HG03066 (cell line): ENCODE measurements at regions not wholly inside any gene's neighbourhood (a gene's known extent, or its start where the extent isn't known, plus 50 kb on each side); places are given as distances from the start of the nearest gene placed in this dataset.

Experiments used
- ATAC-seq: cut with Tn5 transposase; IDR thresholded peaks from one replicate; pipeline ENCODE4 v1.9.1; 2021; ENCODE audit warnings: low read depth; ENCODE audit not compliant: unreplicated experiment

GRCh38 chr10:94085766-94086437 is 92.2 kb downstream of the PLCE1 start:
- no peak for ATAC-seq

- no peak for ATAC-seq
Observed at GRCh38 chr10:94088926-94089381, 95.2 kb downstream of the PLCE1 start.

- ATAC-seq = no peak
Observed at GRCh38 chr10:94091649-94092048, 97.9 kb downstream of the PLCE1 start.

GRCh38 chr10:94092848-94093247 is 99.1 kb downstream of the PLCE1 start:
- no peak for ATAC-seq

GRCh38 chr10:94093286-94093905 is 99.7 kb downstream of the PLCE1 start:
- no peak for ATAC-seq

GRCh38 chr10:94094540-94094939 is 100.8 kb downstream of the PLCE1 start:
- no peak for ATAC-seq

- ATAC-seq = no peak
Observed at GRCh38 chr10:94097656-94098055, 103.9 kb downstream of the PLCE1 start.

GRCh38 chr10:94098896-94099295 is 105.2 kb downstream of the PLCE1 start:
- ATAC-seq = no peak

GRCh38 chr10:94101894-94102293 is 108.2 kb downstream of the PLCE1 start:
- ATAC-seq = no peak

- no peak for ATAC-seq
Observed at GRCh38 chr10:94102436-94102835, 108.7 kb downstream of the PLCE1 start.

GRCh38 chr10:94103192-94103591 is 109.5 kb downstream of the PLCE1 start:
- no peak for ATAC-seq

GRCh38 chr10:94103801-94104221 is 110.1 kb downstream of the PLCE1 start:
- ATAC-seq = no peak

- no peak for ATAC-seq
Observed at GRCh38 chr10:94104316-94105000, 110.7 kb downstream of the PLCE1 start.

GRCh38 chr10:94105226-94105625 is 111.5 kb downstream of the PLCE1 start:
- no peak for ATAC-seq

GRCh38 chr10:94107191-94107590 is 113.5 kb downstream of the PLCE1 start:
- ATAC-seq = no peak

- no peak for ATAC-seq
Observed at GRCh38 chr10:94108200-94108599, 114.5 kb downstream of the PLCE1 start.

- no peak for ATAC-seq
Observed at GRCh38 chr10:94111367-94111766, 117.6 kb downstream of the PLCE1 start.

- no peak for ATAC-seq
Observed at GRCh38 chr10:94112321-94112720, 118.6 kb downstream of the PLCE1 start.

GRCh38 chr10:94115725-94116124 is 122.0 kb downstream of the PLCE1 start:
- no peak for ATAC-seq

- no peak for ATAC-seq
Observed at GRCh38 chr10:94116848-94117247, 123.1 kb downstream of the PLCE1 start.

- ATAC-seq = no peak
Observed at GRCh38 chr10:94122211-94122610, 128.5 kb downstream of the PLCE1 start.
